ENCODE measurements at regions not wholly inside any gene's neighbourhood (a gene's known extent, or its start where the extent isn't known, plus 50 kb on each side); places are given as distances from the start of the nearest gene placed in this dataset.

DNA sequence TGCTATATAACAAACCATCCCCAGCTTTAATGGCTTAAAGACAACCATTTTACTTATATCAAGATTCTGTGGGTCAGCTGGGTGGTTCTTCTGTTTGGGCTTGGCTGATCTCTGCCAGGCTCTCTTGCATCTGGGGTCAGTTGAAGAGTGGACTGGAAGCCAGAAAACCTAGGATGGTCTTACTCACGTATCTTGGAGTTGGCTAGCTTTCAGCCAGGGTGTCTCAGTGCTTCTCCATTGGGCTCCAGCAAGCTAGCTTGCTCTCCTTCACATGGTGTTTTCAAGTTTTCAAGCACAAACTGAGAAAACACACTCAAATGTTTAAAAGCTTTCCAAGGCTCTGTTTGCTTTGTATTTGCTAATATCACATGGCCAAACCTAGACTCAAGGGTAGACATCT is 146.8 kb downstream of the PIK3R1 start:
- whole genome bisulfite sequencing (ENCODE audit: insufficient coverage) = 88% methylated on average over 1 of the region's 1 CpG
- Histone ChIP-seq H3K9ac (ENCODE audit: low read length) (no peak overlapping the region), H3K27me3 (replicated peaks in 1 of 4; ENCODE audit: control extremely low read depth in 1 of 4, control insufficient read depth in 3 of 4, insufficient read depth in 4 of 4, low read length in 3 of 4) (peaks cover 0 to 4% (median 0%) of the 10 kb centered on the region in 4 experiments), H3K4me2 (replicated peaks; ENCODE audit: low read depth, low read length, poor library complexity, severe bottlenecking) (no peak overlapping the region), H2AFZ (ENCODE audit: insufficient read depth, low read depth, low read length, poor library complexity, severe bottlenecking) (no peak overlapping the region), H3K9me3 (ENCODE audit: control extremely low read depth in 1 of 3, control insufficient read depth in 2 of 3, insufficient read depth in 1 of 3, low read length in 2 of 3) (no peaks in the 10 kb centered on the region), H4K20me1 (ENCODE audit: control insufficient read depth, insufficient read depth, low read length, poor library complexity, severe bottlenecking) (no peaks in the 10 kb centered on the region), H3K36me3 (replicated peaks in 1 of 2; ENCODE audit: control extremely low read depth in 1 of 2, control insufficient read depth in 1 of 2, extremely low read depth in 1 of 2, insufficient read depth in 2 of 2, low read length in 1 of 2) (no peaks in the 10 kb centered on the region), H3K4me3 (ENCODE audit: control extremely low read depth in 1 of 5, extremely low read depth in 1 of 5, insufficient read depth in 1 of 5, low read depth in 2 of 5, low read length in 4 of 5) (no peak overlapping the region), H3K27ac (ENCODE audit: low read length in 2 of 2) (no peak overlapping the region), H3K79me2 (ENCODE audit: control insufficient read depth, insufficient read depth, low read length) (no peaks in the 10 kb centered on the region), H3K4me1 (ENCODE audit: control insufficient read depth in 2 of 2, insufficient read depth in 2 of 2, low read length in 2 of 2) (peaks cover 0 to 3% of the 10 kb centered on the region in 2 donors)
- TF ChIP-seq, protein P1, sequence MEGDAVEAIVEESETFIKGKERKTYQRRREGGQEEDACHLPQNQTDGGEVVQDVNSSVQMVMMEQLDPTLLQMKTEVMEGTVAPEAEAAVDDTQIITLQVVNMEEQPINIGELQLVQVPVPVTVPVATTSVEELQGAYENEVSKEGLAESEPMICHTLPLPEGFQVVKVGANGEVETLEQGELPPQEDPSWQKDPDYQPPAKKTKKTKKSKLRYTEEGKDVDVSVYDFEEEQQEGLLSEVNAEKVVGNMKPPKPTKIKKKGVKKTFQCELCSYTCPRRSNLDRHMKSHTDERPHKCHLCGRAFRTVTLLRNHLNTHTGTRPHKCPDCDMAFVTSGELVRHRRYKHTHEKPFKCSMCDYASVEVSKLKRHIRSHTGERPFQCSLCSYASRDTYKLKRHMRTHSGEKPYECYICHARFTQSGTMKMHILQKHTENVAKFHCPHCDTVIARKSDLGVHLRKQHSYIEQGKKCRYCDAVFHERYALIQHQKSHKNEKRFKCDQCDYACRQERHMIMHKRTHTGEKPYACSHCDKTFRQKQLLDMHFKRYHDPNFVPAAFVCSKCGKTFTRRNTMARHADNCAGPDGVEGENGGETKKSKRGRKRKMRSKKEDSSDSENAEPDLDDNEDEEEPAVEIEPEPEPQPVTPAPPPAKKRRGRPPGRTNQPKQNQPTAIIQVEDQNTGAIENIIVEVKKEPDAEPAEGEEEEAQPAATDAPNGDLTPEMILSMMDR (IDR thresholded peaks at IDR 0.05) = no peak
- no peak for TF ChIP-seq EZH2 (IDR thresholded peaks at IDR 0.05; ENCODE audit: borderline replicate concordance, insufficient read depth, low read depth, low read length, poor library complexity, severe bottlenecking)
- Mint-ChIP-seq H3K27ac (no peak overlapping the region), H3K4me3 (no peak overlapping the region), H3K4me1 (no peaks in the 10 kb centered on the region), H3K27me3 (peaks cover 9% of the 10 kb centered on the region), H3K9me3 (ENCODE audit: insufficient read depth) (no peaks in the 10 kb centered on the region)
- ChIA-PET POLR2A (no interaction called here), CTCF (no interaction called here)
- DNase-seq (no peak), ATAC-seq (ENCODE audit: low read depth) (no peak)
- intact Hi-C loops (cut with micrococcal nuclease) = no loop called here

DNA sequence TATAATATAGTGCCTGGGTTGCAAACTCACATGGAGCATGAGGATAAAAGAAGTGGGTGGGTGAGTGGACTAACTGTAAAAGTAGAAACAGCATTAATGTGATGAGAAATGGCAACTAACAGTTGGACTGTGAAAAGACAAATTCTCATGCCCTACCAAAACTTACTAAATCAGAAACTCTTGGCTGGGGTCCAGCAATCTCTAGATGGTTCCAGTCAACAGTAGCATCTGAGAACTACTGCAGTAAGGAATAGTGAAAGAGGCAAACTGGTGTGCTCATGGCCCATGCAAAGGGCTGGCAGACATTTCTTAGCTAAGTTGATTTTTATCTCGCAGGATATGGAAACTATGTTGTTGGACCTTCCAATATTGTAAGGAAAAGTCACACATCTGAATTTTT is 150.3 kb downstream of the PIK3R1 start:
- no peaks in the 10 kb centered on the region for H4K20me1 ChIP-seq (ENCODE audit: control insufficient read depth, insufficient read depth, low read length, poor library complexity, severe bottlenecking)
- no peaks in the 10 kb centered on the region for H3K9me3 Mint-ChIP-seq (ENCODE audit: insufficient read depth)
- H2AFZ ChIP-seq (ENCODE audit: insufficient read depth, low read depth, low read length, poor library complexity, severe bottlenecking) = no peak overlapping the region
- CTCF ChIA-PET = no interaction called here
- TF ChIP-seq EZH2 (IDR thresholded peaks at IDR 0.05; ENCODE audit: borderline replicate concordance, insufficient read depth, low read depth, low read length, poor library complexity, severe bottlenecking) = no peak
- TF ChIP-seq, protein P1 (IDR thresholded peaks at IDR 0.05) = no peak
- POLR2A ChIA-PET = no interaction called here
- H3K79me2 ChIP-seq (ENCODE audit: control insufficient read depth, insufficient read depth, low read length) = no peaks in the 10 kb centered on the region
- H3K36me3 ChIP-seq (replicated peaks in 1 of 2; ENCODE audit: control extremely low read depth in 1 of 2, control insufficient read depth in 1 of 2, extremely low read depth in 1 of 2, insufficient read depth in 2 of 2, low read length in 1 of 2) = no peaks in the 10 kb centered on the region
- peaks cover 4% of the 10 kb centered on the region for H3K27me3 Mint-ChIP-seq
- H3K4me2 ChIP-seq (replicated peaks; ENCODE audit: low read depth, low read length, poor library complexity, severe bottlenecking) = no peak overlapping the region
- ATAC-seq (ENCODE audit: low read depth) (no peak), DNase-seq (no peak)
- H3K27ac ChIP-seq (ENCODE audit: low read length in 2 of 2) = no peak overlapping the region
- no peak overlapping the region for H3K4me3 ChIP-seq (ENCODE audit: control extremely low read depth in 1 of 5, extremely low read depth in 1 of 5, insufficient read depth in 1 of 5, low read depth in 2 of 5, low read length in 4 of 5)
- no peak overlapping the region for H3K27ac Mint-ChIP-seq
- peaks cover 23% of the 10 kb centered on the region for H3K4me1 Mint-ChIP-seq
- peaks cover 0 to 4% (median 0%) of the 10 kb centered on the region in 4 experiments for H3K27me3 ChIP-seq (replicated peaks in 1 of 4; ENCODE audit: control extremely low read depth in 1 of 4, control insufficient read depth in 3 of 4, insufficient read depth in 4 of 4, low read length in 3 of 4)
- no peaks in the 10 kb centered on the region for H3K9me3 ChIP-seq (ENCODE audit: control extremely low read depth in 1 of 3, control insufficient read depth in 2 of 3, insufficient read depth in 1 of 3, low read length in 2 of 3)
- no peak overlapping the region for H3K4me3 Mint-ChIP-seq
- H3K4me1 ChIP-seq (ENCODE audit: control insufficient read depth in 2 of 2, insufficient read depth in 2 of 2, low read length in 2 of 2) = peaks cover 18% of the 10 kb centered on the region in 2 donors
- no CpG with 5 or more reads among the region's 1 CpG for WGBS (ENCODE audit: insufficient coverage)
- no peak overlapping the region for H3K9ac ChIP-seq (ENCODE audit: low read length)
- intact Hi-C loops (cut with micrococcal nuclease) = no loop called here
